ENCODE measurements at regions not wholly inside any gene's neighbourhood (a gene's known extent, or its start where the extent isn't known, plus 50 kb on each side); places are given as distances from the start of the nearest gene placed in this dataset.

DNA sequence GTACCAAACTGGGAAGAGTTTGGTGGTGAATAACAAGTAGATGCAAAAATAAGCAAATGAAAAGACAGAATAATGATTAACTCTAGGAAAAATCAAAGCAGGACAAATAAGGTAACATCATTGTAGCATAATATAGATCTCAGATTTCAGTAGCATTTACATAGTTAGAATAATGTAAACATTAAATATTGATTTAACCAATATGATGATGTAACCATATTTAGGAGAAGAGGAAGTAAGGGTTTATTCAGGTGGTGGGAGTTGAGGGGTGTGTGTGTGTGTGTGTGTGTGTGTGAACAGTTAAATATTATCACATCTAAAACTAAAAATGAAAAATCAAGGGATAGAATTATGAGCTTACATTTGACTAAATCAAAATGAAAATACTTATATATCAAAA is 143.4 kb downstream of the NPR3 start:
- TF ChIP-seq CTCF (IDR thresholded peaks at IDR 0.05; ENCODE audit: low read depth, low read length, poor library complexity, severe bottlenecking) (no peak), EZH2phosphoT487 (IDR thresholded peaks at IDR 0.05; ENCODE audit: borderline replicate concordance, low read length) (no peak)

Measured in DOHH2 (cell line).